ENCODE measurements at regions not wholly inside any gene's neighbourhood (a gene's known extent, or its start where the extent isn't known, plus 50 kb on each side); places are given as distances from the start of the nearest gene placed in this dataset.

DNA sequence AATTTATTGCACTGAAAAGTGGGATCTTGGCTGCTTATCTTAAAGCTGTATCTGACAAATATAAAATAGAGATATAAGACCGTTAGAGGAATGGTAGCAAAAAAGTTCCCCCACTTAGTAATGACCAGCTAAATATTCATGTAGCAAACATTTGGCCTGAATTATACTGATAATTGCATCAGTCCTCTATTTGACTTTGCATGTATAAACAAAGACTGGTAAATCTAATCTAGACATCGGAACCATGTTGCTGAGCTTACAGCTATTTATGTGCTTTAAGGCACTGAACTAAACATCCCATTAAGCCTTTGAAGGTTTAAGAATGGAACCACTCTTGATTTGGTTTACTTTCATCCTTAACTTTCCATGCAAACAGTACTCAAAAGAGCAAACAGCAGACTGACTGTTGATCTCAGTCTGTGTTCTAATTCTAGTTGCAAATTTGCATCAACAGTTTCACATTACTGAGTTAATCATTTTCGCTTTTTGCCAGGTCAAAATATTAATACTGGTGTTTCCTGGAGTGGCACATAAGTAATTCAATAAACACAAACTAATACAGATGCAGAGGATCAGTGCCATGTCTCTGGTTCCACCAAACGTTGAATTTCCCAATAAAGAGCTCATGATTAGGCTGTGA, 203.5 kb upstream of the HTR2A start:
- H3K27me3 ChIP-seq (replicated peaks in 2 of 5; ENCODE audit: control insufficient read depth in 4 of 5, insufficient read depth in 5 of 5, low read length in 4 of 5), result no peaks in the 10 kb centered on the region
- no peak overlapping the region for H3K4me3 ChIP-seq (ENCODE audit: control insufficient read depth in 1 of 7, extremely low read depth in 1 of 7, insufficient read depth in 4 of 7, low read depth in 2 of 7, low read length in 6 of 7)
- no peaks in the 10 kb centered on the region for H3K36me3 ChIP-seq (ENCODE audit: control insufficient read depth in 4 of 4, insufficient read depth in 4 of 4, low read length in 3 of 4)
- DNase-seq, result no peak
- H3K9me3 ChIP-seq (ENCODE audit: control extremely low read depth in 1 of 5, control insufficient read depth in 4 of 5, insufficient read depth in 2 of 5, low read depth in 1 of 5, low read length in 4 of 5), result peaks cover 0 to 7% (median 2%) of the 10 kb centered on the region in 5 experiments
- CTCF ChIA-PET, result no interaction called here
- no peaks in the 10 kb centered on the region for H3K4me1 ChIP-seq (ENCODE audit: control extremely low read depth in 1 of 4, control insufficient read depth in 4 of 4, insufficient read depth in 4 of 4, low read length in 3 of 4)
- H3K27ac ChIP-seq (ENCODE audit: insufficient read depth in 1 of 2, low read depth in 1 of 2, low read length in 2 of 2, poor library complexity in 1 of 2, severe bottlenecking in 2 of 2), result no peak overlapping the region
- 100% methylated on average over 1 of the region's 4 CpGs for WGBS (ENCODE audit: insufficient coverage)
- POLR2A ChIA-PET, result no interaction called here

- CTCF ChIA-PET, result no interaction called here
- POLR2A ChIA-PET, result no interaction called here
- H3K27me3 ChIP-seq (replicated peaks in 2 of 5; ENCODE audit: control insufficient read depth in 4 of 5, insufficient read depth in 5 of 5, low read length in 4 of 5), result no peaks in the 10 kb centered on the region
- DNase-seq, result no peak
- WGBS (ENCODE audit: insufficient coverage), result 79% methylated on average over 3 of the region's 3 CpGs
- no peaks in the 10 kb centered on the region for H3K36me3 ChIP-seq (ENCODE audit: control insufficient read depth in 4 of 4, insufficient read depth in 4 of 4, low read length in 3 of 4)
- no peak overlapping the region for H3K4me3 ChIP-seq (ENCODE audit: control insufficient read depth in 1 of 7, extremely low read depth in 1 of 7, insufficient read depth in 4 of 7, low read depth in 2 of 7, low read length in 6 of 7)
- H3K9me3 ChIP-seq (ENCODE audit: control extremely low read depth in 1 of 5, control insufficient read depth in 4 of 5, insufficient read depth in 2 of 5, low read depth in 1 of 5, low read length in 4 of 5), result no peaks in the 10 kb centered on the region
- no peak overlapping the region for H3K27ac ChIP-seq (ENCODE audit: insufficient read depth in 1 of 2, low read depth in 1 of 2, low read length in 2 of 2, poor library complexity in 1 of 2, severe bottlenecking in 2 of 2)
- H3K4me1 ChIP-seq (ENCODE audit: control extremely low read depth in 1 of 4, control insufficient read depth in 4 of 4, insufficient read depth in 4 of 4, low read length in 3 of 4), result no peaks in the 10 kb centered on the region
These were observed 198.0 kb upstream of the HTR2A start for GRCh38 chr13:47094734-47095434.

- no peaks in the 10 kb centered on the region for H3K9me3 ChIP-seq (ENCODE audit: control extremely low read depth in 1 of 5, control insufficient read depth in 4 of 5, insufficient read depth in 2 of 5, low read depth in 1 of 5, low read length in 4 of 5)
- H3K27me3 ChIP-seq (replicated peaks in 2 of 5; ENCODE audit: control insufficient read depth in 4 of 5, insufficient read depth in 5 of 5, low read length in 4 of 5), result no peaks in the 10 kb centered on the region
- WGBS (ENCODE audit: insufficient coverage), result 100% methylated on average over 2 of the region's 2 CpGs
- H3K27ac ChIP-seq (ENCODE audit: insufficient read depth in 1 of 2, low read depth in 1 of 2, low read length in 2 of 2, poor library complexity in 1 of 2, severe bottlenecking in 2 of 2), result no peak overlapping the region
- ChIA-PET CTCF (interaction anchor here (0.6 kb wide), 1 partner anchor 26 kb away, joined by 3 read pairs; no protein-coding TSS in a partner anchor), POLR2A (no interaction called here)
- no peaks in the 10 kb centered on the region for H3K4me1 ChIP-seq (ENCODE audit: control extremely low read depth in 1 of 4, control insufficient read depth in 4 of 4, insufficient read depth in 4 of 4, low read length in 3 of 4)
- no peaks in the 10 kb centered on the region for H3K36me3 ChIP-seq (ENCODE audit: control insufficient read depth in 4 of 4, insufficient read depth in 4 of 4, low read length in 3 of 4)
- no peak for DNase-seq
- H3K4me3 ChIP-seq (ENCODE audit: control insufficient read depth in 1 of 7, extremely low read depth in 1 of 7, insufficient read depth in 4 of 7, low read depth in 2 of 7, low read length in 6 of 7), result no peak overlapping the region
These were observed 195.3 kb upstream of the HTR2A start for GRCh38 chr13:47092202-47092601.

GRCh38 chr13:47087841-47088240, 191.0 kb upstream of the HTR2A start:
- ChIA-PET POLR2A (no interaction called here), CTCF (no interaction called here)
- Histone ChIP-seq H3K36me3 (ENCODE audit: control insufficient read depth in 4 of 4, insufficient read depth in 4 of 4, low read length in 3 of 4) (no peaks in the 10 kb centered on the region), H3K27me3 (replicated peaks in 2 of 5; ENCODE audit: control insufficient read depth in 4 of 5, insufficient read depth in 5 of 5, low read length in 4 of 5) (no peaks in the 10 kb centered on the region), H3K4me3 (ENCODE audit: control insufficient read depth in 1 of 7, extremely low read depth in 1 of 7, insufficient read depth in 4 of 7, low read depth in 2 of 7, low read length in 6 of 7) (no peak overlapping the region), H3K9me3 (ENCODE audit: control extremely low read depth in 1 of 5, control insufficient read depth in 4 of 5, insufficient read depth in 2 of 5, low read depth in 1 of 5, low read length in 4 of 5) (no peaks in the 10 kb centered on the region), H3K4me1 (ENCODE audit: control extremely low read depth in 1 of 4, control insufficient read depth in 4 of 4, insufficient read depth in 4 of 4, low read length in 3 of 4) (no peaks in the 10 kb centered on the region), H3K27ac (ENCODE audit: insufficient read depth in 1 of 2, low read depth in 1 of 2, low read length in 2 of 2, poor library complexity in 1 of 2, severe bottlenecking in 2 of 2) (no peak overlapping the region)
- DNase-seq, result no peak
- WGBS (ENCODE audit: insufficient coverage), result 88% methylated on average over 1 of the region's 1 CpG

- Histone ChIP-seq H3K27ac (ENCODE audit: insufficient read depth in 1 of 2, low read depth in 1 of 2, low read length in 2 of 2, poor library complexity in 1 of 2, severe bottlenecking in 2 of 2) (no peak overlapping the region), H3K4me1 (ENCODE audit: control extremely low read depth in 1 of 4, control insufficient read depth in 4 of 4, insufficient read depth in 4 of 4, low read length in 3 of 4) (no peaks in the 10 kb centered on the region), H3K36me3 (ENCODE audit: control insufficient read depth in 4 of 4, insufficient read depth in 4 of 4, low read length in 3 of 4) (no peaks in the 10 kb centered on the region), H3K4me3 (ENCODE audit: control insufficient read depth in 1 of 7, extremely low read depth in 1 of 7, insufficient read depth in 4 of 7, low read depth in 2 of 7, low read length in 6 of 7) (no peak overlapping the region), H3K9me3 (ENCODE audit: control extremely low read depth in 1 of 5, control insufficient read depth in 4 of 5, insufficient read depth in 2 of 5, low read depth in 1 of 5, low read length in 4 of 5) (no peaks in the 10 kb centered on the region), H3K27me3 (replicated peaks in 2 of 5; ENCODE audit: control insufficient read depth in 4 of 5, insufficient read depth in 5 of 5, low read length in 4 of 5) (no peaks in the 10 kb centered on the region)
- CTCF ChIA-PET, result no interaction called here
- no peak for DNase-seq
- 100% methylated on average over 3 of the region's 3 CpGs for WGBS (ENCODE audit: insufficient coverage)
- POLR2A ChIA-PET, result no interaction called here
These were observed 190.4 kb upstream of the HTR2A start for GRCh38 chr13:47087241-47087640.

DNA sequence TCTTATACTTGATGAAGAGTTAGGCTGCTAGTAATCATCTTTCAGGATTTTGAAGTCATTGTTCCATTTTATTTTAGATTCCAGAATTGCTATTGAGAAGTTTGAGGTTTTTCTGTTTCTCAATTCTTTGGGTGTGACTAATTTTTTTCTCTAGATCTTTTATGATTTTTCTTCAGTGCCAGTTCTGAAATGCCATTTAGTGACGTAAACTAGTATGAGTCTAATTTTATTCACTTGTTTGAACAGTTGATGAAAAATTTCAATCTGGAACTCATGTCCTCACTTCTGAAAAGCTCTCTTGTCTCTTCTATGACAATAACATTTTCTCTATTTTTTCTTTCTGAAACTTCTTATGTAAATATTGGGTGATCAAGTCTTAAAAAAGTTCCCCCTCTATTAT, 188.5 kb upstream of the HTR2A start:
- no peak for DNase-seq
- H3K36me3 ChIP-seq (ENCODE audit: control insufficient read depth in 4 of 4, insufficient read depth in 4 of 4, low read length in 3 of 4), result no peaks in the 10 kb centered on the region
- no CpG with 5 or more reads among the region's 1 CpG for WGBS (ENCODE audit: insufficient coverage)
- H3K4me3 ChIP-seq (ENCODE audit: control insufficient read depth in 1 of 7, extremely low read depth in 1 of 7, insufficient read depth in 4 of 7, low read depth in 2 of 7, low read length in 6 of 7), result no peak overlapping the region
- no peaks in the 10 kb centered on the region for H3K9me3 ChIP-seq (ENCODE audit: control extremely low read depth in 1 of 5, control insufficient read depth in 4 of 5, insufficient read depth in 2 of 5, low read depth in 1 of 5, low read length in 4 of 5)
- H3K4me1 ChIP-seq (ENCODE audit: control extremely low read depth in 1 of 4, control insufficient read depth in 4 of 4, insufficient read depth in 4 of 4, low read length in 3 of 4), result no peaks in the 10 kb centered on the region
- POLR2A ChIA-PET, result no interaction called here
- CTCF ChIA-PET, result no interaction called here
- H3K27ac ChIP-seq (ENCODE audit: insufficient read depth in 1 of 2, low read depth in 1 of 2, low read length in 2 of 2, poor library complexity in 1 of 2, severe bottlenecking in 2 of 2), result no peak overlapping the region
- no peaks in the 10 kb centered on the region for H3K27me3 ChIP-seq (replicated peaks in 2 of 5; ENCODE audit: control insufficient read depth in 4 of 5, insufficient read depth in 5 of 5, low read length in 4 of 5)

GRCh38 chr13:47081850-47082249, 185.0 kb upstream of the HTR2A start:
- ChIA-PET CTCF (no interaction called here), POLR2A (no interaction called here)
- Histone ChIP-seq H3K36me3 (ENCODE audit: control insufficient read depth in 4 of 4, insufficient read depth in 4 of 4, low read length in 3 of 4) (no peaks in the 10 kb centered on the region), H3K4me3 (ENCODE audit: control insufficient read depth in 1 of 7, extremely low read depth in 1 of 7, insufficient read depth in 4 of 7, low read depth in 2 of 7, low read length in 6 of 7) (no peak overlapping the region), H3K27ac (ENCODE audit: insufficient read depth in 1 of 2, low read depth in 1 of 2, low read length in 2 of 2, poor library complexity in 1 of 2, severe bottlenecking in 2 of 2) (no peak overlapping the region), H3K4me1 (ENCODE audit: control extremely low read depth in 1 of 4, control insufficient read depth in 4 of 4, insufficient read depth in 4 of 4, low read length in 3 of 4) (no peaks in the 10 kb centered on the region), H3K9me3 (ENCODE audit: control extremely low read depth in 1 of 5, control insufficient read depth in 4 of 5, insufficient read depth in 2 of 5, low read depth in 1 of 5, low read length in 4 of 5) (no peaks in the 10 kb centered on the region), H3K27me3 (replicated peaks in 2 of 5; ENCODE audit: control insufficient read depth in 4 of 5, insufficient read depth in 5 of 5, low read length in 4 of 5) (no peaks in the 10 kb centered on the region)
- no peak for DNase-seq
- WGBS (ENCODE audit: insufficient coverage), result 63% methylated on average over 1 of the region's 1 CpG

All from common myeloid progenitor, CD34-positive (primary cell).